ENCODE measurements at regions not wholly inside any gene's neighbourhood (a gene's known extent, or its start where the extent isn't known, plus 50 kb on each side); places are given as distances from the start of the nearest gene placed in this dataset.

- Histone ChIP-seq H3K27ac (ENCODE audit: low read length) (no peak overlapping the region), H3K27me3 (ENCODE audit: insufficient read depth, low read depth, low read length) (no peaks in the 10 kb centered on the region), H3K4me3 (ENCODE audit: low read length) (no peak overlapping the region), H3K9me3 (ENCODE audit: low read length) (peaks cover 6% of the 10 kb centered on the region), H3K79me2 (replicated peaks; ENCODE audit: insufficient read depth, low read length) (no peaks in the 10 kb centered on the region), H4K20me1 (ENCODE audit: insufficient read depth) (no peaks in the 10 kb centered on the region), H3F3A (ENCODE audit: insufficient read depth, low read length, poor library complexity, severe bottlenecking) (peaks cover 5% of the 10 kb centered on the region), H2AFZ (ENCODE audit: low read depth, low read length) (no peak overlapping the region), H3K36me3 (ENCODE audit: insufficient read depth, low read length) (no peaks in the 10 kb centered on the region), H3K9me2 (ENCODE audit: insufficient read depth, low read length) (no peaks in the 10 kb centered on the region), H3K9ac (ENCODE audit: low read length) (no peak overlapping the region), H3K4me2 (ENCODE audit: low read length) (no peak overlapping the region)
- TF ChIP-seq POLR2AphosphoS5 (IDR thresholded peaks at IDR 0.05): no peak
Measured at GRCh38 chr6:19613678-19614077, 223.5 kb upstream of the ID4 start.

GRCh38 chr6:19616022-19616421, 221.1 kb upstream of the ID4 start:
- H4K20me1 ChIP-seq (ENCODE audit: insufficient read depth): no peaks in the 10 kb centered on the region
- H3K9ac ChIP-seq (ENCODE audit: low read length): no peak overlapping the region
- H3K9me2 ChIP-seq (ENCODE audit: insufficient read depth, low read length): no peaks in the 10 kb centered on the region
- TF ChIP-seq RAD21 (conservative IDR thresholded peaks at IDR 0.05) (no peak), TAF1 (IDR thresholded peaks at IDR 0.05; ENCODE audit: low read depth) (no peak), EP300 (conservative IDR thresholded peaks at IDR 0.05; ENCODE audit: poor library complexity, severe bottlenecking) (no peak), SMC3 (conservative IDR thresholded peaks at IDR 0.05; ENCODE audit: poor library complexity) (no peak), POLR2AphosphoS5 (IDR thresholded peaks at IDR 0.05) (no peak), CTCF (IDR thresholded peaks at IDR 0.05; ENCODE audit: poor library complexity, severe bottlenecking) (no peak), MXI1 (conservative IDR thresholded peaks at IDR 0.05; ENCODE audit: poor library complexity, severe bottlenecking) (no peak)
- TF ChIP-seq, protein P1, sequence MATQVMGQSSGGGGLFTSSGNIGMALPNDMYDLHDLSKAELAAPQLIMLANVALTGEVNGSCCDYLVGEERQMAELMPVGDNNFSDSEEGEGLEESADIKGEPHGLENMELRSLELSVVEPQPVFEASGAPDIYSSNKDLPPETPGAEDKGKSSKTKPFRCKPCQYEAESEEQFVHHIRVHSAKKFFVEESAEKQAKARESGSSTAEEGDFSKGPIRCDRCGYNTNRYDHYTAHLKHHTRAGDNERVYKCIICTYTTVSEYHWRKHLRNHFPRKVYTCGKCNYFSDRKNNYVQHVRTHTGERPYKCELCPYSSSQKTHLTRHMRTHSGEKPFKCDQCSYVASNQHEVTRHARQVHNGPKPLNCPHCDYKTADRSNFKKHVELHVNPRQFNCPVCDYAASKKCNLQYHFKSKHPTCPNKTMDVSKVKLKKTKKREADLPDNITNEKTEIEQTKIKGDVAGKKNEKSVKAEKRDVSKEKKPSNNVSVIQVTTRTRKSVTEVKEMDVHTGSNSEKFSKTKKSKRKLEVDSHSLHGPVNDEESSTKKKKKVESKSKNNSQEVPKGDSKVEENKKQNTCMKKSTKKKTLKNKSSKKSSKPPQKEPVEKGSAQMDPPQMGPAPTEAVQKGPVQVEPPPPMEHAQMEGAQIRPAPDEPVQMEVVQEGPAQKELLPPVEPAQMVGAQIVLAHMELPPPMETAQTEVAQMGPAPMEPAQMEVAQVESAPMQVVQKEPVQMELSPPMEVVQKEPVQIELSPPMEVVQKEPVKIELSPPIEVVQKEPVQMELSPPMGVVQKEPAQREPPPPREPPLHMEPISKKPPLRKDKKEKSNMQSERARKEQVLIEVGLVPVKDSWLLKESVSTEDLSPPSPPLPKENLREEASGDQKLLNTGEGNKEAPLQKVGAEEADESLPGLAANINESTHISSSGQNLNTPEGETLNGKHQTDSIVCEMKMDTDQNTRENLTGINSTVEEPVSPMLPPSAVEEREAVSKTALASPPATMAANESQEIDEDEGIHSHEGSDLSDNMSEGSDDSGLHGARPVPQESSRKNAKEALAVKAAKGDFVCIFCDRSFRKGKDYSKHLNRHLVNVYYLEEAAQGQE (IDR thresholded peaks at IDR 0.05; ENCODE audit: borderline replicate concordance): no peak
- no peak overlapping the region for H3K4me2 ChIP-seq (ENCODE audit: low read length)
- H3K9me3 ChIP-seq (ENCODE audit: low read length): peaks cover 6% of the 10 kb centered on the region
- no peak overlapping the region for H2AFZ ChIP-seq (ENCODE audit: low read depth, low read length)
- no peaks in the 10 kb centered on the region for H3K27me3 ChIP-seq (ENCODE audit: insufficient read depth, low read depth, low read length)
- no peaks in the 10 kb centered on the region for H3F3A ChIP-seq (ENCODE audit: insufficient read depth, low read length, poor library complexity, severe bottlenecking)
- no peak overlapping the region for H3K27ac ChIP-seq (ENCODE audit: low read length)
- H3K36me3 ChIP-seq (ENCODE audit: insufficient read depth, low read length): no peaks in the 10 kb centered on the region
- H3K4me3 ChIP-seq (ENCODE audit: low read length): no peak overlapping the region
- H3K79me2 ChIP-seq (replicated peaks; ENCODE audit: insufficient read depth, low read length): no peaks in the 10 kb centered on the region

GRCh38 chr6:19632230-19632629, 204.9 kb upstream of the ID4 start:
- Histone ChIP-seq H3K4me2 (ENCODE audit: low read length) (no peak overlapping the region), H3F3A (ENCODE audit: insufficient read depth, low read length, poor library complexity, severe bottlenecking) (peaks cover 8% of the 10 kb centered on the region), H3K79me2 (replicated peaks; ENCODE audit: insufficient read depth, low read length) (no peaks in the 10 kb centered on the region), H4K20me1 (ENCODE audit: insufficient read depth) (no peaks in the 10 kb centered on the region), H3K27me3 (ENCODE audit: insufficient read depth, low read depth, low read length) (no peaks in the 10 kb centered on the region), H3K9me2 (ENCODE audit: insufficient read depth, low read length) (no peaks in the 10 kb centered on the region), H3K36me3 (ENCODE audit: insufficient read depth, low read length) (no peaks in the 10 kb centered on the region), H3K9ac (ENCODE audit: low read length) (no peak overlapping the region), H3K27ac (ENCODE audit: low read length) (no peak overlapping the region), H2AFZ (ENCODE audit: low read depth, low read length) (no peak overlapping the region), H3K9me3 (ENCODE audit: low read length) (no peaks in the 10 kb centered on the region), H3K4me3 (ENCODE audit: low read length) (no peak overlapping the region)
- no peak for TF ChIP-seq RAD21 (conservative IDR thresholded peaks at IDR 0.05)
- TF ChIP-seq EP300 (conservative IDR thresholded peaks at IDR 0.05; ENCODE audit: poor library complexity, severe bottlenecking): no peak
